Omental fat pad (tissue), 3 donors: ENCODE measurements at regions not wholly inside any gene's neighbourhood (a gene's known extent, or its start where the extent isn't known, plus 50 kb on each side); places are given as distances from the start of the nearest gene placed in this dataset.

ENCODE experiments used
- ATAC-seq: fragments of 150-250 bp; one replicate; pipeline ENCODE4 v1.9.1; 2016; ENCODE audit warnings: mild to moderate bottlenecking, moderate library complexity; ENCODE audit not compliant: low FRiP score
- DNase-seq: peaks from one replicate; pipeline ENCODE4 v3.0.0-alpha.2; 2019; ENCODE audit warnings: low spot score
- TF ChIP-seq, protein P1 (sequence below), 3 donors: fragments of 450-650 bp; IDR thresholded peaks; one replicate each; pipeline ENCODE4 v1.5.1; 2016 to 2017; ENCODE audit warnings: antibody characterized with exemption in 3 of 3, mild to moderate bottlenecking in 3 of 3, moderate library complexity in 2 of 3

GRCh38 chr9:13645557-13645956 is 366.1 kb upstream of the MPDZ start:
- ATAC-seq (no peak), DNase-seq (no peak)
- TF ChIP-seq, protein P1, sequence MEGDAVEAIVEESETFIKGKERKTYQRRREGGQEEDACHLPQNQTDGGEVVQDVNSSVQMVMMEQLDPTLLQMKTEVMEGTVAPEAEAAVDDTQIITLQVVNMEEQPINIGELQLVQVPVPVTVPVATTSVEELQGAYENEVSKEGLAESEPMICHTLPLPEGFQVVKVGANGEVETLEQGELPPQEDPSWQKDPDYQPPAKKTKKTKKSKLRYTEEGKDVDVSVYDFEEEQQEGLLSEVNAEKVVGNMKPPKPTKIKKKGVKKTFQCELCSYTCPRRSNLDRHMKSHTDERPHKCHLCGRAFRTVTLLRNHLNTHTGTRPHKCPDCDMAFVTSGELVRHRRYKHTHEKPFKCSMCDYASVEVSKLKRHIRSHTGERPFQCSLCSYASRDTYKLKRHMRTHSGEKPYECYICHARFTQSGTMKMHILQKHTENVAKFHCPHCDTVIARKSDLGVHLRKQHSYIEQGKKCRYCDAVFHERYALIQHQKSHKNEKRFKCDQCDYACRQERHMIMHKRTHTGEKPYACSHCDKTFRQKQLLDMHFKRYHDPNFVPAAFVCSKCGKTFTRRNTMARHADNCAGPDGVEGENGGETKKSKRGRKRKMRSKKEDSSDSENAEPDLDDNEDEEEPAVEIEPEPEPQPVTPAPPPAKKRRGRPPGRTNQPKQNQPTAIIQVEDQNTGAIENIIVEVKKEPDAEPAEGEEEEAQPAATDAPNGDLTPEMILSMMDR (IDR thresholded peaks at IDR 0.05): no peak

GRCh38 chr9:13644675-13645074 is 365.2 kb upstream of the MPDZ start:
- DNase-seq (no peak), ATAC-seq (no peak)
- TF ChIP-seq, protein P1 (IDR thresholded peaks at IDR 0.05): no peak

GRCh38 chr9:13642646-13643045 is 363.2 kb upstream of the MPDZ start:
- TF ChIP-seq, protein P1 (IDR thresholded peaks at IDR 0.05): no peak
- DNase-seq: no peak

DNA sequence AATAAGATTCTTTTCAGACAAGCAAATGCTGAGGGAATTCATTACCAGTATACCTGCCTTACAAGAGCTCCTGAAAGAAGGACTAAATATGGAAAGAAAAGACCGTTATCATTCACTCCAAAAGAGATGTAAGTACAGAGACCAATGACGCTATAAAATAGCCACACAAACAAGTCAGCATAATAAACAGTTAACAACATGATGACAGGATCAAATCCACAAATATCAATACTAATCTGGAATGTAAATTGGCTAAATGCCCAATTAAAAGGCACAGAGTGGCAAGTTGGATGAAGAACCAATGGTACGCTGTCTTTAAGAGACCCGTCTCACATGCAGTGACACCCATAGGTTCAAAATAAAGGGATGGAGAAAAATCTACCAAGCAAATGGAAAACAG is 349.6 kb upstream of the MPDZ start:
- TF ChIP-seq, protein P1 (IDR thresholded peaks at IDR 0.05): no peak
- ATAC-seq (no peak), DNase-seq (no peak)

More at GRCh38 chr9:13642646-13643045, 363.2 kb upstream of the MPDZ start:
- no peak for ATAC-seq

- TF ChIP-seq, protein P1 (IDR thresholded peaks at IDR 0.05): no peak
- DNase-seq: no peak
- ATAC-seq: no peak
Measured at GRCh38 chr9:13628526-13628925, 349.0 kb upstream of the MPDZ start.

- ATAC-seq: no peak
- DNase-seq: no peak
- TF ChIP-seq, protein P1 (IDR thresholded peaks at IDR 0.05): no peak
Measured at GRCh38 chr9:13627502-13627901, 348.0 kb upstream of the MPDZ start.

DNA sequence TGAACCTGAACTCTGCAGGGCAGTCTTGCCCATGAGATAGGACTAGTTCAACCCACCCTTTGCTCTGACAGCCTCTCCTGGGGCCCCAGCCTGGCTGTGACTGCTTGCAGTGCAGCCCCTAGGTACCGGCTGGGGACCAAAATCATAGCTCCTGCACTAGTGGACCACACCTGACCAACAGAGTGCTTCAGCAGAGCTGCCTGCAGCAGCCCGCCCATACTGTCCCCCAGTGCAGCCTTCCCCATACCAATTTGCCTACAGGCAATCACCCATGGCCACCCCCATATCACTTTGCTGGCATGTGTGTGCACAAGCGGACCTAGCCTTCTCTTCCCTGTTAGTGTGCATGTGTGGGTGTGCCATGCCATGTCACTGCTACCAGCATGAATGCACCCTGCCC is 347.6 kb upstream of the MPDZ start:
- ATAC-seq (no peak), DNase-seq (no peak)
- TF ChIP-seq, protein P1 (IDR thresholded peaks at IDR 0.05): no peak
